Uterus (tissue), 3 donors: ENCODE measurements at regions not wholly inside any gene's neighbourhood (a gene's known extent, or its start where the extent isn't known, plus 50 kb on each side); places are given as distances from the start of the nearest gene placed in this dataset.

Experiments
- DNase-seq, 2 donors: peaks; one replicate each; pipeline ENCODE4 v3.0.0-alpha.2; 2019 to 2020
- H3K27ac ChIP-seq, 2 donors: fragments of 200-600 bp; sonication (generic); 1 replicate in 1 of 2; 2 replicates in 1 of 2; pipeline ENCODE4 v1.5.1; 2016 to 2018
- H3K27me3 ChIP-seq, 2 donors: fragments of 200-600 bp; sonication (generic); one replicate each; pipeline ENCODE4 v1.5.1; 2018 to 2019; ENCODE audit warnings: control low read depth in 1 of 2
- H3K36me3 ChIP-seq, 2 donors: fragments of 200-600 bp; sonication (generic); one replicate each; pipeline ENCODE4 v1.5.1; 2019; ENCODE audit warnings: control low read depth in 1 of 2
- H3K4me1 ChIP-seq, 2 donors: fragments of 200-600 bp; sonication (generic); one replicate each; pipeline ENCODE4 v1.5.1; 2018 to 2019; ENCODE audit warnings: control low read depth in 1 of 2
- H3K4me3 ChIP-seq, 2 donors: fragments of 200-600 bp; sonication (generic); 1 replicate in 1 of 2; 2 replicates in 1 of 2; pipeline ENCODE4 v1.5.1; 2018 to 2019; ENCODE audit warnings: mild to moderate bottlenecking in 1 of 2
- H3K9me3 ChIP-seq, 2 donors: fragments of 200-600 bp; sonication (generic); one replicate each; pipeline ENCODE4 v1.5.1; 2019; ENCODE audit warnings: control low read depth in 1 of 2
- CTCF ChIP-seq, 4 experiments: fragments of 200-600 bp in 2 of 4; fragments of 450-650 bp in 2 of 4; sonication (generic) in 2 of 4; IDR thresholded peaks; one replicate each; pipeline ENCODE4 v1.5.1; 2016 to 2019; ENCODE audit warnings: antibody characterized with exemption in 4 of 4, mild to moderate bottlenecking in 2 of 4, moderate library complexity in 1 of 4
- POLR2A ChIP-seq, 2 donors: fragments of 450-650 bp; IDR thresholded peaks; one replicate each; pipeline ENCODE4 v1.6.1; 2016; ENCODE audit warnings: antibody characterized with exemption in 2 of 2, mild to moderate bottlenecking in 1 of 2, moderate library complexity in 1 of 2
- intact Hi-C: fragments of 100-400 bp; cut with DNase I; formaldehyde crosslinking; loops from one replicate; pipeline ENCODE4 v1.15.1; 2023; ENCODE audit warnings: low total_unique reads
- donor health status: DM: yes; HTN: yes; CAD: no.

- Histone ChIP-seq H3K36me3 (no peaks in the 10 kb centered on the region), H3K27me3 (no peaks in the 10 kb centered on the region), H3K4me3 (no peak overlapping the region), H3K4me1 (no peaks in the 10 kb centered on the region), H3K27ac (no peak overlapping the region), H3K9me3 (no peaks in the 10 kb centered on the region)
- no peak for TF ChIP-seq POLR2A (IDR thresholded peaks at IDR 0.05)
- TF ChIP-seq CTCF (IDR thresholded peaks at IDR 0.05): no peak
- intact Hi-C loops: no loop called here
- DNase-seq: no peak
Measured at GRCh38 chr12:98074286-98074685, 441.1 kb upstream of the TMPO start.

GRCh38 chr12:98084391-98084790, 431.0 kb upstream of the TMPO start:
- no peak overlapping the region for H3K4me3 ChIP-seq
- H3K27me3 ChIP-seq: no peaks in the 10 kb centered on the region
- DNase-seq: no peak
- H3K9me3 ChIP-seq: no peaks in the 10 kb centered on the region
- no peaks in the 10 kb centered on the region for H3K36me3 ChIP-seq
- H3K27ac ChIP-seq: no peak overlapping the region
- intact Hi-C loops: no loop called here
- no peaks in the 10 kb centered on the region for H3K4me1 ChIP-seq
- no peak for TF ChIP-seq CTCF (IDR thresholded peaks at IDR 0.05)
- TF ChIP-seq POLR2A (IDR thresholded peaks at IDR 0.05): no peak

- no peak for DNase-seq
- H3K27ac ChIP-seq: no peak overlapping the region
- intact Hi-C loops: no loop called here
- H3K4me1 ChIP-seq: no peaks in the 10 kb centered on the region
- TF ChIP-seq POLR2A (IDR thresholded peaks at IDR 0.05) (no peak), CTCF (IDR thresholded peaks at IDR 0.05) (no peak)
- no peaks in the 10 kb centered on the region for H3K9me3 ChIP-seq
- H3K4me3 ChIP-seq: no peak overlapping the region
- no peaks in the 10 kb centered on the region for H3K27me3 ChIP-seq
- H3K36me3 ChIP-seq: no peaks in the 10 kb centered on the region
Measured at GRCh38 chr12:98085046-98085755, 430.2 kb upstream of the TMPO start.

GRCh38 chr12:98090731-98091130, 424.7 kb upstream of the TMPO start:
- no peaks in the 10 kb centered on the region for H3K9me3 ChIP-seq
- intact Hi-C loops: no loop called here
- H3K4me1 ChIP-seq: no peaks in the 10 kb centered on the region
- no peak for DNase-seq
- H3K27me3 ChIP-seq: no peaks in the 10 kb centered on the region
- H3K27ac ChIP-seq: no peak overlapping the region
- H3K4me3 ChIP-seq: no peak overlapping the region
- TF ChIP-seq POLR2A (IDR thresholded peaks at IDR 0.05): no peak
- no peak for TF ChIP-seq CTCF (IDR thresholded peaks at IDR 0.05)
- no peaks in the 10 kb centered on the region for H3K36me3 ChIP-seq

- Histone ChIP-seq H3K36me3 (no peaks in the 10 kb centered on the region), H3K27me3 (no peaks in the 10 kb centered on the region), H3K4me3 (no peak overlapping the region), H3K27ac (no peak overlapping the region), H3K9me3 (no peaks in the 10 kb centered on the region), H3K4me1 (no peaks in the 10 kb centered on the region)
- intact Hi-C loops: no loop called here
- DNase-seq: no peak
- no peak for TF ChIP-seq CTCF (IDR thresholded peaks at IDR 0.05)
- no peak for TF ChIP-seq POLR2A (IDR thresholded peaks at IDR 0.05)
Measured at GRCh38 chr12:98096436-98096835, 419.0 kb upstream of the TMPO start.
